ENCODE measurements at regions not wholly inside any gene's neighbourhood (a gene's known extent, or its start where the extent isn't known, plus 50 kb on each side); places are given as distances from the start of the nearest gene placed in this dataset.

DNA sequence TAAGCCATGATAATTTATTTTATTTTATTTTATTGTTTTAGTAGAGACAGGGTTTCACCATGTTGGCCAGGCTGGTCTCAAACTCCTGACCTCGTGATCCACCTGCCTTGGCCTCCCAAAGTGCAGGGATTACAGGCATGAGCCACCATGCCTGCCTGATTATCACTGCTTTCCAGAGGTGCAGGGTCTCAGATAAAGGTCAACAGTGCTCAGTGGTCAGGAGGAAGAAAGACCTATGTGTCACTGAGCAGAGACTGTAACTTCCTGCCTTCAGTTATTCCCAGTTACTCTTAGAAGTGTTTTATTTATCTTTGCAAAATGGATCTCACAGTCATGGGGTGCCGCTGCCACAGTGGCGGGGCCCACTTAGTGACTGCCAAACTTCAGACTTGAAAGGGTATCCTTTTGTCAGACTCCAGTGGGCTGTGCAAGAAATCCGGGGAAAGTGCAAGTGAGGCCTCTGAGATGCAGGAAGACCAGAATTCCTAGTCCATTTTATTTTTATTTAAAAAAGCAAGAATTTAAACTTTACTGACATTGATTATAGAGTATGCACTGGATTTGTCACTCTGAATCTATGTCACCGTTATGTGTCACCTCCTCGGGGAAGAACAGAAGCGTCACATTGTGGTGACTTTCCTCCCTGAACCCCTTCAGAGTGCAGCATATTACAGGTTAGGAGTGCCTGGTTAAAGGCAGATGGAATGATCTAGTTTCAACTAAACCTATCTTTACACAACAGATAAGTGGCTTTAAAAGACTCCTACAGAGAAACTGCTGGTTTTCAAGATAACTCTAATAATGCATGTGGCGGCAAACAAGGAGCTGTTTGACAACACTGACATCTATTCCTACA is 59.1 kb upstream of the BICD1 start:
- no peak for DNase-seq

- no peak for DNase-seq
Observed at GRCh38 chr12:32048791-32049190, 57.9 kb upstream of the BICD1 start.

- no peak for DNase-seq
Observed at GRCh38 chr12:32049956-32050355, 56.7 kb upstream of the BICD1 start.

GRCh38 chr12:32051511-32052211 is 55.0 kb upstream of the BICD1 start:
- DNase-seq = no peak

GRCh38 chr12:32052212-32052713 is 54.4 kb upstream of the BICD1 start:
- no peak for DNase-seq

DNA sequence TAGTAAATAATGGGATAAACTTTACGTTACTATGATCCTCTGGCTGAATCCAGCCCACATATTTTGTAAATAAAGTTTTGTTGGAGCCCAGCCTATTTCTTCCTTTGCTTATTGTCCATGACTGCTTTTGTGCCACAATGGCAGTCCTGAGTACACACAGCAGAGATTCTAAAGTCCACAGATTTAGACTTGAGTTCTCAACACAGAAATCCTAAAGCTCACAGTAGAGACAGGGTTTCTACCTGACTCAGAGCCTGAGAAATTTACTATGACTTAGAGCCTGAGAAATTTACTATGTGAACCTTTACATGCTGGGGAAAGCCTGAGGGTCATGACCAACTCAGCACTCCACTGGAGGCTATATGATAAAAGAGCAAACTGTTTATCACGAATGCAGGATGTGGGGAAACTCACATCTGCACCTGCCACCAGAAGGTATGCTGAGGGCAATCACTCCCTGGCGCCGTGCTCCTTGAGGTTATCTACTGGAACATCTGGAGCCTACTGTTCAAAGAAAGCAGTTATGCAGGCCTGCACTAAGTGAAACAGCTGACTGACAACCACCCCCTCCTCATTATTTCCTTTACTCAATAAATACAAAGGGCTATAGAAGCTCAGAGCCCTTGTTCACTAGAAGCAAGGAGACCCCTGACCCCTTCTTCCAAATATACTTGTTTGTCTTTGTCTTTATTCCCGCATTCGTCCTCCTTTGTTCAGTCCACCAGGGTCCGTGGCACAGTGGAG is 52.6 kb upstream of the BICD1 start:
- DNase-seq = no peak
